NT2/D1 (cell line): ENCODE measurements at regions not wholly inside any gene's neighbourhood (a gene's known extent, or its start where the extent isn't known, plus 50 kb on each side); places are given as distances from the start of the nearest gene placed in this dataset.

Experiments used
- DNase-seq: peaks from one replicate; pipeline ENCODE4 v3.0.0-alpha.2; 2011; ENCODE audit warnings: low read depth, low spot score
- H3K27me3 ChIP-seq: 2 replicates; pipeline ENCODE4 v1.6.0; 2011; ENCODE audit warnings: mild to moderate bottlenecking; ENCODE audit not compliant: insufficient read length, insufficient read depth
- H3K36me3 ChIP-seq: 2 replicates; pipeline ENCODE4 v1.6.1; 2011; ENCODE audit warnings: mild to moderate bottlenecking, low read length, mixed read lengths; ENCODE audit not compliant: insufficient read depth, insufficient read length
- H3K4me1 ChIP-seq: 2 replicates; pipeline ENCODE4 v1.5.1; 2011; ENCODE audit not compliant: insufficient read depth, insufficient read length
- H3K4me3 ChIP-seq: 2 replicates; pipeline ENCODE4 v1.5.1; 2011; ENCODE audit warnings: low read depth; ENCODE audit not compliant: insufficient read length
- H3K9ac ChIP-seq: 2 replicates; pipeline ENCODE4 v1.6.0; 2011; ENCODE audit warnings: low read depth; ENCODE audit not compliant: insufficient read length
- H3K9me3 ChIP-seq: 2 replicates; pipeline ENCODE4 v1.5.1; 2011; ENCODE audit warnings: mild to moderate bottlenecking, low read length; ENCODE audit not compliant: insufficient read depth
- SUZ12 ChIP-seq: IDR thresholded peaks from 2 replicates; pipeline ENCODE4 v1.6.1; 2011; ENCODE audit not compliant: insufficient read length, insufficient read depth; ENCODE audit errors: extremely low read depth
- YY1 ChIP-seq: IDR thresholded peaks from 2 replicates; pipeline ENCODE4 v1.6.1; 2011; ENCODE audit not compliant: insufficient read length, insufficient read depth
- ZNF274 ChIP-seq: IDR thresholded peaks from 2 replicates; pipeline ENCODE4 v1.6.1; 2011; ENCODE audit warnings: mild to moderate bottlenecking, low read depth, low read length

DNA sequence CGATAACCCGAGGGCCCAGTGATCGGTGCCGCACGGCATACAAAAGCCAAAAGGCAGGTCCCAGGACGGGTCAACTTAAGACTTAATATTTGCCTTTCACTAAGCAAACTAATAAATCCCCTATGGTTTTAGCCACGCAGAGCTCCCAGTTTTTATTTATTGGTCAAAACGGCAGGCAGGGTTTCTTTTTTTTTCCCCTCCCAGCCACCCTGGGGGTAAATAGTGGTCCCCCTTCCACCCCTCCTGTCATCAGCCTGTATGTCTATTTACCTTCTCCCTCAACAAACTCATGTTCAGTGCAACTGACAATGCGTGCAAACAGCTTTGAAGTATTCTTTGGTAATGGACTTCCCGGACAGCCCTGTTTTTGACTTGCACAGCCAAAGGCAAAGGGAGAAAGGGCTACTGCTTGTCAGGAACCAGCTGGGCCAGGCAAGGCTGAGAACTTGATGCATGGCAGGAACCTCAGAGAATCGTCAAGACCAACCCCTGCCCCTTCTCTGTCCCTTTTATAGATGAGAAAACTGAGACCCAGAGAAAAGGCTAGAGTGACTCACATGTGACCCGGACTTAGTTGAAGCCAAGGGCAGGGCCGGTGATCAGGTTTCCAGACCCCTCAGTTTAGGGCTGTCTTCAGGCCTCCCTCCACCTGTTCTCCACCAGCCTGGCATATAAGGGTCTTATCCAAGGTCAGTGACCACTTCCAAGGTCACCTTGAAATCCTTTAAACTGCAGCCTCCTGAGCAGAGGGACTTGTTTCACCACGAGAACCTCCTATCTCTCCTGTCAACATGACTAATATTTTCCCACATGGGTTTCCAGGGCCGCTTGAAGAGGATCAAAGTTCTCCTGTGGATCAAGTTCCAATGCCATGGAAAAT is 279.0 kb downstream of the SOX9 start:
- Histone ChIP-seq H3K4me3 (no peak overlapping the region), H3K36me3 (no peaks in the 10 kb centered on the region), H3K9me3 (no peaks in the 10 kb centered on the region), H3K27me3 (no peaks in the 10 kb centered on the region), H3K4me1 (no peaks in the 10 kb centered on the region), H3K9ac (no peak overlapping the region)
- no peak for TF ChIP-seq ZNF274
- no peak for TF ChIP-seq YY1
- TF ChIP-seq SUZ12, result no peak
- no peak for DNase-seq

DNA sequence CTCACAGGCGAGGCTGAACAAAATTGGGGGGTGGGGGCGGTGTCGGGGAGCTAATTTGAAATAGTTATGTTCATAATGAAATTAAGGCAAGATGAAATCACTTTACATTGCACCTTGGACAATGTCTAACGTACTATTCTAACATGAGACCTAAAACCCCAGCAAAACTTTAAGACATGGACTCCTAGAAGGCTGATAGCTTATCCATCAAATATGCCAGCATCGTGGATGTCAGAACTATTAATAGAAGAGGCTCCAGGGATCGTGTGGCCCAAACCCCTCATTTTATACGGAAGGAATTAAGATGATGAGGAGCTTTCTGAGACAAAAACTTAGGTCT is 279.6 kb downstream of the SOX9 start:
- Histone ChIP-seq H3K9ac (no peak overlapping the region), H3K36me3 (no peaks in the 10 kb centered on the region), H3K27me3 (no peaks in the 10 kb centered on the region), H3K9me3 (no peaks in the 10 kb centered on the region), H3K4me1 (no peaks in the 10 kb centered on the region), H3K4me3 (no peak overlapping the region)
- TF ChIP-seq ZNF274 (no peak), SUZ12 (no peak), YY1 (no peak)
- DNase-seq, result no peak

DNA sequence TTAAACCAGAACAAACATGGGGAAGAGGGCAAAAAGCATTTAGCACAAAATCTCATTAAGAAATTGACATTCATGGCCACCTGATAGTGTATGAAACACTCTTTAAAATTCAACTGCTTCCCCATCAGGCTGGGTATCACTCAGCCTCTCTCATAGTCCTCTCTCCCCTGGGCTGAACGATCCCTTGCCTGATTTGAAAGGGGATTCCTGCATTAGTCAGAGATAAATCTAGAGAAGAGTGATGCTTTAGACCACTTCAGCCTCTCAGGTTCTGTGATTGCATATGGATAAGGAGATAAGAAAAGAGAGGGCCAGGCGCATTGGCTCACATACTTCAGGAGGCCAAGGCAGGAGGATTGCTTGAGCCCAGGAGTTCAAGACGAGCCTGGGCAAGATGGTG is 280.0 kb downstream of the SOX9 start:
- Histone ChIP-seq H3K9me3 (no peaks in the 10 kb centered on the region), H3K27me3 (no peaks in the 10 kb centered on the region), H3K4me1 (no peaks in the 10 kb centered on the region), H3K9ac (no peak overlapping the region), H3K36me3 (no peaks in the 10 kb centered on the region), H3K4me3 (no peak overlapping the region)
- DNase-seq, result no peak
- TF ChIP-seq SUZ12, result no peak

DNA sequence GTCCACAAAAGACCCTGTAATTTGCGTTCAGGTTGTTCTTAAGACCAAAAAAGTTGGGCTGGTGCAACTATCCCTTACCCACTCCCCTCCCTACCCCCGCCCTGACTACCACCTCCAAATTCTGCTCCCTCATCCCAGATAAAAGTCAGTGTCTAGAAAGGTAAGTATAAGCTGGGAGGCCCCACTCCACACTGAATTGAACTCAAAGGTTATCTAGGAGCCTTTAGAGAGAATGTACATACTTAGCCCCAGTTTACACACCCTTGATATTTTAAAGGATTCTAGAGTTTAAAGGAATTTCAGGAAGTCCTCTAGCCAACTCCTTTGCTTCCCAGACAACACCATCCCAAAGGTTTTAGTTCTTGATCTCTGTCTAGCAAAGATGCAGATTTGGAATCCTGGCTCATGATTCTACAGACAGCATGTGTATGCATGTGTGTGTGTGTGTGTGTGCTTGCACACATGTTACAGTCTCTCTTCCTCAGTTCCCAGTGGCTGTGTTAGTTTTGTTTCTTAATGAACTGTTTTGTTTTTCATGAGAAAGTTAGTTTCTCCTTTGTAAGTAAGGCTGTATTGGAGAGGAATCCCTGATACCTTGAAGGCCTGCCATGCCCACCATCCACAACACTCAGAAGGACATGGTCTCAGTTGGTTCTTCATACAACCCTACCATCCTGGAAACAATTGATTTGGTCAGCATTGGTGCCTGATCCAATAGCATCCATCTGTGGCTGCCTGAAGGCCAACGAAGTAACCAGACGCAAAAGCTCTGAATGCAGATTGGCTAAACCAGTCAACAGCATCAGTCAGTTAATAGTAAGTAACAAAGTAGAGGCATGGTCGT is 281.3 kb downstream of the SOX9 start:
- H3K27me3 ChIP-seq, result no peaks in the 10 kb centered on the region
- no peak for DNase-seq
- no peak overlapping the region for H3K4me3 ChIP-seq
- TF ChIP-seq SUZ12 (no peak), ZNF274 (no peak), YY1 (no peak)
- no peaks in the 10 kb centered on the region for H3K36me3 ChIP-seq
- H3K9ac ChIP-seq, result no peak overlapping the region
- H3K9me3 ChIP-seq, result no peaks in the 10 kb centered on the region
- H3K4me1 ChIP-seq, result no peaks in the 10 kb centered on the region

DNA sequence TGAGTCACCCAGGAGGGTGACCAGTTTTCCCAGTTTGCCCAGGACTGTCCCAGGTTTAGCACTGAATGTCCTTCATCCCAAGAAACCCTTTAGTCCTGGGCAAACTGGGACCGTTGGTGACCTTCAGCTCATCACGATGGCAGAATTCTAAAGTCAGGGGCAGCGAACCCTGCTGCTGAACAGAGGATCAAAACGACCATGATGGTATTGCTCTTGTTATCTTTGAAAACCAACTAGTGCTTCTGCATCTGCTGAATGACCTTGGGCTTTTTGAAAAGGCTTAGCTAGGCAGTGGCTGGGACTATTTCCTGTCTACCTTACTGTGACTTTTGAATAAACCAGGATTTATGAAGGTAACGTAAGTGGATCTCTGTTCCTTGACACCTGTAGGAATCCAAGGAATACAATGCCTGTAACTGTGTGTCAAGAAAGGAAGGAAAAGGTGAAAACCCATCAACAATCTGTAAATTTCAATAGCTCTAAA is 281.9 kb downstream of the SOX9 start:
- no peak for DNase-seq
- no peaks in the 10 kb centered on the region for H3K27me3 ChIP-seq
- H3K4me3 ChIP-seq, result no peak overlapping the region
- no peaks in the 10 kb centered on the region for H3K4me1 ChIP-seq
- no peak for TF ChIP-seq SUZ12
- no peak for TF ChIP-seq YY1
- no peak for TF ChIP-seq ZNF274
- no peaks in the 10 kb centered on the region for H3K9me3 ChIP-seq
- H3K9ac ChIP-seq, result no peak overlapping the region
- H3K36me3 ChIP-seq, result no peaks in the 10 kb centered on the region

DNA sequence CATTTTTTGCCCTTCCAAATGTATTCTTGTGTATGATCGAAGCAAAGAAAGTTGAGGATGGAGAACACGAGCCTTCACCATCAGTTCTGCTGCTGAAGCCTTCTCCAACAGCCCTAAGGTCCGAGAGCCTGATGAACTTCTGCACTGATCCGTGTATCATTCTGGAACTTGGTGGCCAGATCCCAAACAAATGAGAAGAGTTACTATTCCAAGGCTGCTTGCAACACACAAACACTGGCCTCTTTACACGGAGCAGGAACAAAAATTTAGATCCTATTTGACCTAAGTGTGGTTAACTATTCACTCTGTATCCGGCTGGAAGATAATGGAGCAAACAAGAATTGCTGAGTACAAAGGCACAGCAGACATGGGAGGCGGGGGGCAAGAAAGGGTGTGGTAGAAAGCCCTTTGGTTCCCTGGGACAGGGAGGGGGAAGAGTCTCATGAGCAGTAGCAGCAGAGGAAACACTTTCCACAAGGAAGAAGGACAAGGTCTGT is 282.9 kb downstream of the SOX9 start:
- no peak for TF ChIP-seq YY1
- TF ChIP-seq SUZ12, result no peak
- no peak for TF ChIP-seq ZNF274
- DNase-seq, result no peak
- Histone ChIP-seq H3K4me3 (no peak overlapping the region), H3K36me3 (no peaks in the 10 kb centered on the region), H3K9me3 (no peaks in the 10 kb centered on the region), H3K4me1 (no peaks in the 10 kb centered on the region), H3K9ac (no peak overlapping the region), H3K27me3 (no peaks in the 10 kb centered on the region)

DNA sequence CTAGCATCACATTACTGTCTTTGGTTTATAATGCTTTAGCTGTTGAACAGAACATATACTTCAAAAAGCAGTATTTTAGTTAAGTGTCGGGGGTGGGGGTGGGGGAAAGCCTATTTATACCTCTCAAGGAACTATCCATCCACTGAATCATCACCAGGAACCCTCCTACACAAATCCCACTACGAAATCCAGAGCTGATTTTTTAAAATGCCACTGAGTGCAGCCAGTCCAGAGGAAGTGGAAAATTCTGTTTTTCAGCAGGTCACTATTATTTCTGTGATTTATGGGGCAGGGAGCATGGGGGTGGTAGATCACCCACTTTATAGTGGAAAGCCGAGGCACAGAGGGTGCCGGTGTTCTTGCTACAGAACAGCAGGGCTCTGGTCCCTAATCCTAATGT is 284.1 kb downstream of the SOX9 start:
- Histone ChIP-seq H3K4me1 (no peaks in the 10 kb centered on the region), H3K9ac (no peak overlapping the region), H3K27me3 (no peaks in the 10 kb centered on the region), H3K36me3 (no peaks in the 10 kb centered on the region), H3K9me3 (no peaks in the 10 kb centered on the region), H3K4me3 (no peak overlapping the region)
- TF ChIP-seq ZNF274 (no peak), YY1 (no peak), SUZ12 (no peak)
- no peak for DNase-seq
